GM23338 (cell line): ENCODE measurements at regions not wholly inside any gene's neighbourhood (a gene's known extent, or its start where the extent isn't known, plus 50 kb on each side); places are given as distances from the start of the nearest gene placed in this dataset.

Experiments used
- ATAC-seq: fragments of 200-7000 bp; cut with Tn5 transposase; 3 replicates; pipeline ENCODE4 v1.9.1; 2020
- DNase-seq: peaks from one replicate; pipeline ENCODE4 v3.0.0-alpha.2; 2015; ENCODE audit warnings: low spot score
- H2AFZ ChIP-seq: fragments of 200-600 bp; sonication (generic); 2 replicates; pipeline ENCODE4 v1.8.0; 2016; ENCODE audit warnings: antibody characterized with exemption, mild to moderate bottlenecking, moderate library complexity
- H3F3A ChIP-seq: fragments of 200-600 bp; sonication (generic); replicated peaks from 2 replicates; pipeline ENCODE4 v1.8.0; 2017; ENCODE audit warnings: antibody characterized with exemption, mixed run types, low read depth
- H3K27ac ChIP-seq: fragments of 200-600 bp; sonication (generic); 2 replicates; pipeline ENCODE4 v1.6.1; 2016; ENCODE audit warnings: low read depth
- H3K27me3 ChIP-seq: fragments of 200-600 bp; sonication (generic); 2 replicates; pipeline ENCODE4 v1.8.0; 2016; ENCODE audit warnings: mild to moderate bottlenecking, mixed run types, moderate library complexity; ENCODE audit not compliant: insufficient read depth
- H3K36me3 ChIP-seq: fragments of 200-600 bp; sonication (generic); 2 replicates; pipeline ENCODE4 v1.8.0; 2016; ENCODE audit warnings: mild to moderate bottlenecking; ENCODE audit not compliant: insufficient read depth
- H3K4me1 ChIP-seq: fragments of 200-600 bp; sonication (generic); 2 replicates; pipeline ENCODE4 v1.8.0; 2016; ENCODE audit warnings: mild to moderate bottlenecking, moderate library complexity; ENCODE audit not compliant: insufficient read depth
- H3K4me2 ChIP-seq: fragments of 200-600 bp; sonication (generic); 2 replicates; pipeline ENCODE4 v1.7.1; 2017; ENCODE audit warnings: mixed run types
- H3K4me3 ChIP-seq: fragments of 200-600 bp; sonication (generic); 2 replicates; pipeline ENCODE4 v1.6.1; 2016; ENCODE audit warnings: mixed run types
- H3K79me2 ChIP-seq: fragments of 200-600 bp; sonication (generic); replicated peaks from 2 replicates; pipeline ENCODE4 v1.8.0; 2017; ENCODE audit warnings: mild to moderate bottlenecking; ENCODE audit not compliant: insufficient read depth
- H3K9me2 ChIP-seq: fragments of 200-600 bp; sonication (generic); 2 replicates; pipeline ENCODE4 v1.8.0; 2017; ENCODE audit not compliant: insufficient read depth
- H4K20me1 ChIP-seq: fragments of 200-600 bp; sonication (generic); replicated peaks from 2 replicates; pipeline ENCODE4 v1.8.0; 2017; ENCODE audit warnings: mild to moderate bottlenecking; ENCODE audit not compliant: insufficient read depth
- H3K27ac Mint-ChIP-seq: 2 replicates; pipeline ENCODE4 v1.8.0; 2020; ENCODE audit warnings: inconsistent platforms, mild to moderate bottlenecking, moderate library complexity, mixed read lengths
- H3K27me3 Mint-ChIP-seq: 3 replicates; pipeline ENCODE4 v1.8.0; 2022; ENCODE audit warnings: low read depth, mild to moderate bottlenecking, moderate library complexity, mixed read lengths, inconsistent platforms; ENCODE audit not compliant: insufficient read depth, poor library complexity
- H3K36me3 Mint-ChIP-seq: 3 replicates; pipeline ENCODE4 v1.8.0; 2021; ENCODE audit warnings: low read depth, mild to moderate bottlenecking, inconsistent platforms, moderate library complexity, mixed read lengths
- H3K4me1 Mint-ChIP-seq: 3 replicates; pipeline ENCODE4 v1.8.0; 2020; ENCODE audit warnings: mild to moderate bottlenecking, inconsistent platforms, mixed read lengths
- H3K4me3 Mint-ChIP-seq: 3 replicates; pipeline ENCODE4 v1.8.0; 2021; ENCODE audit warnings: moderate library complexity, mild to moderate bottlenecking, inconsistent platforms, mixed read lengths
- H3K9me3 Mint-ChIP-seq: 3 replicates; pipeline ENCODE4 v1.8.0; 2020; ENCODE audit warnings: moderate library complexity, mild to moderate bottlenecking, inconsistent platforms, mixed read lengths
- CREB1 ChIP-seq: fragments of 250-450 bp; sonication (Bioruptor Pico); IDR thresholded peaks from 2 replicates; pipeline ENCODE4 v1.5.0; 2020; ENCODE audit warnings: low read depth, mild to moderate bottlenecking, moderate library complexity
- CTCF ChIP-seq, 2 experiments: fragments of 200-600 bp in 1 of 2; sonication (generic) in 1 of 2; conservative IDR thresholded peaks; 2 replicates each; pipeline versions ENCODE4 v1.5.1 to v1.6.1; 2016 to 2017; ENCODE audit warnings: antibody characterized with exemption in 2 of 2, low read depth in 2 of 2, mild to moderate bottlenecking in 2 of 2, moderate library complexity in 1 of 2
- ETS1 ChIP-seq: IDR thresholded peaks from 2 replicates; pipeline ENCODE4 v1.6.1; 2016; ENCODE audit warnings: antibody characterized with exemption
- EZH2 ChIP-seq: fragments of 200-600 bp; sonication (generic); IDR thresholded peaks from one replicate; pipeline ENCODE4 v1.8.0; 2017; ENCODE audit warnings: antibody characterized with exemption, mild to moderate bottlenecking, low read depth; ENCODE audit not compliant: unreplicated experiment
- EZH2phosphoT487 ChIP-seq: fragments of 200-600 bp; sonication (generic); IDR thresholded peaks from one replicate; pipeline ENCODE4 v1.8.1; 2018; ENCODE audit warnings: antibody characterized with exemption; ENCODE audit not compliant: unreplicated experiment
- JUNB ChIP-seq: IDR thresholded peaks from one replicate; pipeline ENCODE4 v1.6.1; 2016; ENCODE audit warnings: antibody characterized with exemption; ENCODE audit not compliant: unreplicated experiment
- NANOG ChIP-seq: IDR thresholded peaks from 2 replicates; pipeline ENCODE4 v1.6.1; 2016; ENCODE audit warnings: antibody characterized with exemption, borderline replicate concordance
- POLR2AphosphoS5 ChIP-seq: IDR thresholded peaks from 2 replicates; pipeline ENCODE4 v1.6.1; 2016; ENCODE audit warnings: antibody characterized with exemption, low read depth
- STAT1 ChIP-seq: IDR thresholded peaks from one replicate; pipeline ENCODE4 v1.6.1; 2016; ENCODE audit warnings: antibody characterized with exemption; ENCODE audit not compliant: unreplicated experiment
- ZNF114 ChIP-seq: fragments of 250-450 bp; sonication (Bioruptor Pico); IDR thresholded peaks from 2 replicates; pipeline ENCODE4 v1.5.0; 2020; ENCODE audit warnings: mild to moderate bottlenecking, moderate library complexity
- ZNF331 ChIP-seq: fragments of 250-450 bp; sonication (Bioruptor Pico); IDR thresholded peaks from 2 replicates; pipeline ENCODE4 v1.5.0; 2020; ENCODE audit warnings: low read depth, mild to moderate bottlenecking, moderate library complexity
- ZNF462 ChIP-seq: fragments of 250-450 bp; sonication (Bioruptor Pico); IDR thresholded peaks from 2 replicates; pipeline ENCODE4 v1.5.0; 2020; ENCODE audit warnings: mild to moderate bottlenecking, moderate library complexity
- TF ChIP-seq, protein P1 (sequence below): IDR thresholded peaks from one replicate; pipeline ENCODE4 v1.6.1; 2018; ENCODE audit warnings: antibody characterized with exemption; ENCODE audit not compliant: unreplicated experiment

DNA sequence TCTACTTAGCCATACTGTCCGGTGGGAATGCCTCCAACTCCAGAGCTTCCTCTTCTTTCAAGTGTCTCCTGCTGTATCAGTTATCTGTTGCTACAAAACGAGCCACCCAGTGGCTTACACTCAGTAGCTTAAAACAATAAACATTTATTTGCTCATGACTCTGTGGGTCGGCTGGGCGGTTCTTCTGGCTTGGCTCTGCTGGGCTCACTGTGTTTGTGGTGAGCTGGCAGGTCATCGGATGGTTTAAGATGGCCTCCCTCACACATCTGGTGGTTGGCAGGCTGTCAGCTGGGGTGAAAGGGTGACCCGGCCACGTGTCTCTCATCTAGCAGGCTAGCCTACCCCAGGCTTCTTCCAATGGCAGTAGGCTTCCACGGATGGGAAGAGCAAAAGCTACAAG lies 122.4 kb upstream of the SLC1A4 start:
- Histone ChIP-seq H3K27ac (no peak overlapping the region), H2AFZ (no peak overlapping the region), H3K9me2 (no peaks in the 10 kb centered on the region), H3F3A (no peaks in the 10 kb centered on the region), H3K4me3 (no peak overlapping the region), H4K20me1 (no peaks in the 10 kb centered on the region), H3K36me3 (no peaks in the 10 kb centered on the region), H3K27me3 (peaks cover 42% of the 10 kb centered on the region), H3K79me2 (no peaks in the 10 kb centered on the region), H3K4me1 (peaks cover 8% of the 10 kb centered on the region; the same call in 1 of the 2 replicates), H3K4me2 (no peak overlapping the region)
- H3K36me3 Mint-ChIP-seq: no peaks in the 10 kb centered on the region
- no peak overlapping the region; the same call in 2 of the 3 replicates for H3K4me3 Mint-ChIP-seq
- no peak overlapping the region for H3K27ac Mint-ChIP-seq
- no peak for DNase-seq
- TF ChIP-seq CREB1 (no peak), ZNF114 (CRISPR knock-in tag) (no peak), STAT1 (no peak), CTCF (conservative IDR thresholded peaks at IDR 0.05; ENCODE audit: low read depth in 2 of 2) (no peak), ETS1 (no peak), POLR2AphosphoS5 (no peak), JUNB (no peak), ZNF331 (CRISPR knock-in tag) (no peak), EZH2 (no peak), NANOG (no peak), EZH2phosphoT487 (no peak), ZNF462 (CRISPR knock-in tag) (no peak)
- TF ChIP-seq, protein P1, sequence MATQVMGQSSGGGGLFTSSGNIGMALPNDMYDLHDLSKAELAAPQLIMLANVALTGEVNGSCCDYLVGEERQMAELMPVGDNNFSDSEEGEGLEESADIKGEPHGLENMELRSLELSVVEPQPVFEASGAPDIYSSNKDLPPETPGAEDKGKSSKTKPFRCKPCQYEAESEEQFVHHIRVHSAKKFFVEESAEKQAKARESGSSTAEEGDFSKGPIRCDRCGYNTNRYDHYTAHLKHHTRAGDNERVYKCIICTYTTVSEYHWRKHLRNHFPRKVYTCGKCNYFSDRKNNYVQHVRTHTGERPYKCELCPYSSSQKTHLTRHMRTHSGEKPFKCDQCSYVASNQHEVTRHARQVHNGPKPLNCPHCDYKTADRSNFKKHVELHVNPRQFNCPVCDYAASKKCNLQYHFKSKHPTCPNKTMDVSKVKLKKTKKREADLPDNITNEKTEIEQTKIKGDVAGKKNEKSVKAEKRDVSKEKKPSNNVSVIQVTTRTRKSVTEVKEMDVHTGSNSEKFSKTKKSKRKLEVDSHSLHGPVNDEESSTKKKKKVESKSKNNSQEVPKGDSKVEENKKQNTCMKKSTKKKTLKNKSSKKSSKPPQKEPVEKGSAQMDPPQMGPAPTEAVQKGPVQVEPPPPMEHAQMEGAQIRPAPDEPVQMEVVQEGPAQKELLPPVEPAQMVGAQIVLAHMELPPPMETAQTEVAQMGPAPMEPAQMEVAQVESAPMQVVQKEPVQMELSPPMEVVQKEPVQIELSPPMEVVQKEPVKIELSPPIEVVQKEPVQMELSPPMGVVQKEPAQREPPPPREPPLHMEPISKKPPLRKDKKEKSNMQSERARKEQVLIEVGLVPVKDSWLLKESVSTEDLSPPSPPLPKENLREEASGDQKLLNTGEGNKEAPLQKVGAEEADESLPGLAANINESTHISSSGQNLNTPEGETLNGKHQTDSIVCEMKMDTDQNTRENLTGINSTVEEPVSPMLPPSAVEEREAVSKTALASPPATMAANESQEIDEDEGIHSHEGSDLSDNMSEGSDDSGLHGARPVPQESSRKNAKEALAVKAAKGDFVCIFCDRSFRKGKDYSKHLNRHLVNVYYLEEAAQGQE: no peak
- peaks cover 3% of the 10 kb centered on the region for H3K4me1 Mint-ChIP-seq
- no peaks in the 10 kb centered on the region for H3K9me3 Mint-ChIP-seq
- H3K27me3 Mint-ChIP-seq: peaks cover 2% of the 10 kb centered on the region
- ATAC-seq: no peak
